Suprapubic skin (tissue), 4 donors: ENCODE measurements at regions not wholly inside any gene's neighbourhood (a gene's known extent, or its start where the extent isn't known, plus 50 kb on each side); places are given as distances from the start of the nearest gene placed in this dataset.

ENCODE experiments used
- DNase-seq, 2 donors: peaks; one replicate each; pipeline ENCODE4 v3.0.0-alpha.2; 2019; ENCODE audit warnings: low spot score in 2 of 2
- H3K27ac ChIP-seq: fragments of 200-600 bp; sonication (generic); one replicate; pipeline ENCODE4 v1.5.1; 2019
- H3K27me3 ChIP-seq: fragments of 200-600 bp; sonication (generic); one replicate; pipeline ENCODE4 v1.5.1; 2019
- H3K36me3 ChIP-seq: fragments of 200-600 bp; sonication (generic); one replicate; pipeline ENCODE4 v1.5.1; 2019
- H3K4me1 ChIP-seq: fragments of 200-600 bp; sonication (generic); one replicate; pipeline ENCODE4 v1.5.1; 2019
- H3K4me3 ChIP-seq: fragments of 200-600 bp; sonication (generic); one replicate; pipeline ENCODE4 v1.5.1; 2019; ENCODE audit warnings: mild to moderate bottlenecking
- H3K9me3 ChIP-seq: fragments of 200-600 bp; sonication (generic); one replicate; pipeline ENCODE4 v1.5.1; 2019
- EP300 ChIP-seq: sonication (generic); formaldehyde crosslinking; IDR thresholded peaks from one replicate; pipeline ENCODE4 v1.6.1; 2017; ENCODE audit warnings: antibody characterized with exemption
- POLR2A ChIP-seq, 2 donors: fragments of 450-650 bp; IDR thresholded peaks; one replicate each; pipeline ENCODE4 v1.6.1; 2017; ENCODE audit warnings: antibody characterized with exemption in 2 of 2, mild to moderate bottlenecking in 2 of 2, moderate library complexity in 2 of 2
- POLR2AphosphoS5 ChIP-seq, 3 donors: sonication (generic); formaldehyde crosslinking; IDR thresholded peaks; one replicate each; pipeline ENCODE4 v1.6.1; 2017; ENCODE audit warnings: antibody characterized with exemption in 3 of 3
- WGBS: methylation state at CpG from one replicate; pipeline ENCODE4 v1.1.5; 2018; 5-methylcytosine and 5-hydroxymethylcytosine counted together
- TF ChIP-seq, protein P1 (sequence below), 2 donors: fragments of 200-600 bp in 1 of 2; fragments of 450-650 bp in 1 of 2; sonication (generic) in 1 of 2; IDR thresholded peaks; one replicate each; pipeline ENCODE4 v1.5.1; 2016 to 2019; ENCODE audit warnings: antibody characterized with exemption in 2 of 2, mild to moderate bottlenecking in 1 of 2, moderate library complexity in 1 of 2

DNA sequence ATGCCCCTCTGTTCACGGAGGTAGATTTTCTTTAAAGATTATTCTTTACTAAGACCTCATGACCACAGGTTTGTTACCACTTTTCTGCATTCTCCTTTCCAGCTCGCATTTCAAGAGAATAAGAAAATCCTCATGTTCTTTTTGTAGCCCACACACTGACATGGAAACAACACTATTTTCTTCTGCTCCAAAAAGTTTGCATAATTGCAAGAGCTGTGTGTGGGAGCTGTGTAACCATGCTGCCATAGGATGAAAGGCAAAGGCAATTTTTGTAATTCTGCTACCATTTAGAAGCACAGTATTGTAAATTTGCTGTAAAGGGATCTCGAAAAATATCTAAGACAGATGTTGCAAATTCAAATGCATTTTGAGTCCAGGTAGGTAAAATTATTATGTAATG lies 302.4 kb upstream of the EMCN start:
- Histone ChIP-seq H3K9me3 (no peaks in the 10 kb centered on the region), H3K4me3 (no peak overlapping the region), H3K27ac (no peak overlapping the region), H3K27me3 (no peaks in the 10 kb centered on the region), H3K36me3 (no peaks in the 10 kb centered on the region), H3K4me1 (no peaks in the 10 kb centered on the region)
- DNase-seq = no peak
- 91% methylated on average over 3 of the region's 3 CpGs for WGBS
- no peak for TF ChIP-seq POLR2A (IDR thresholded peaks at IDR 0.05)
- TF ChIP-seq EP300 = no peak
- TF ChIP-seq, protein P1, sequence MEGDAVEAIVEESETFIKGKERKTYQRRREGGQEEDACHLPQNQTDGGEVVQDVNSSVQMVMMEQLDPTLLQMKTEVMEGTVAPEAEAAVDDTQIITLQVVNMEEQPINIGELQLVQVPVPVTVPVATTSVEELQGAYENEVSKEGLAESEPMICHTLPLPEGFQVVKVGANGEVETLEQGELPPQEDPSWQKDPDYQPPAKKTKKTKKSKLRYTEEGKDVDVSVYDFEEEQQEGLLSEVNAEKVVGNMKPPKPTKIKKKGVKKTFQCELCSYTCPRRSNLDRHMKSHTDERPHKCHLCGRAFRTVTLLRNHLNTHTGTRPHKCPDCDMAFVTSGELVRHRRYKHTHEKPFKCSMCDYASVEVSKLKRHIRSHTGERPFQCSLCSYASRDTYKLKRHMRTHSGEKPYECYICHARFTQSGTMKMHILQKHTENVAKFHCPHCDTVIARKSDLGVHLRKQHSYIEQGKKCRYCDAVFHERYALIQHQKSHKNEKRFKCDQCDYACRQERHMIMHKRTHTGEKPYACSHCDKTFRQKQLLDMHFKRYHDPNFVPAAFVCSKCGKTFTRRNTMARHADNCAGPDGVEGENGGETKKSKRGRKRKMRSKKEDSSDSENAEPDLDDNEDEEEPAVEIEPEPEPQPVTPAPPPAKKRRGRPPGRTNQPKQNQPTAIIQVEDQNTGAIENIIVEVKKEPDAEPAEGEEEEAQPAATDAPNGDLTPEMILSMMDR (IDR thresholded peaks at IDR 0.05) = no peak
- no peak for TF ChIP-seq POLR2AphosphoS5 (IDR thresholded peaks at IDR 0.05)

DNA sequence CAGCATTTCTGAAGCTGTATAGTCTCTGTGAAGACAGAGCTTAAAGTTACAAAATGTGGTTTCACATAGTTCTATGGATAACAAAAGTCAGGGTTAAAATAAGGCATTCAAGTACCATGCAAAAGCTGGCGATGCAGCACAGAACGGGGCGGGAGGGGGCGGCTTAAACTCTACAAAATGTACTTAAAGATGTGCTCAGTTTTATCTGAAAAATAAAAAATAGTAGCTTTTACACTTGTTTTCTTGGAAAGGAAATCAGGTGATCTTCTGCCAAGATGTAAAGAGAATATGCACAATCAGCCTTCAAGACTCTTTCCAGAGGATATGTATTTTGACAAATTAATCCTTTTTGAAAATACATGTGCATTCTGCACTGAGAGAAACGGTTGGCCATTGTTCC lies 301.7 kb upstream of the EMCN start:
- Histone ChIP-seq H3K36me3 (no peaks in the 10 kb centered on the region), H3K4me3 (no peak overlapping the region), H3K27me3 (no peaks in the 10 kb centered on the region), H3K27ac (no peak overlapping the region), H3K4me1 (no peaks in the 10 kb centered on the region), H3K9me3 (no peaks in the 10 kb centered on the region)
- 78% methylated on average over 5 of the region's 5 CpGs for WGBS
- TF ChIP-seq EP300 = no peak
- no peak for TF ChIP-seq POLR2A (IDR thresholded peaks at IDR 0.05)
- TF ChIP-seq POLR2AphosphoS5 (IDR thresholded peaks at IDR 0.05) = no peak
- TF ChIP-seq, protein P1 (IDR thresholded peaks at IDR 0.05) = no peak
- DNase-seq = no peak

DNA sequence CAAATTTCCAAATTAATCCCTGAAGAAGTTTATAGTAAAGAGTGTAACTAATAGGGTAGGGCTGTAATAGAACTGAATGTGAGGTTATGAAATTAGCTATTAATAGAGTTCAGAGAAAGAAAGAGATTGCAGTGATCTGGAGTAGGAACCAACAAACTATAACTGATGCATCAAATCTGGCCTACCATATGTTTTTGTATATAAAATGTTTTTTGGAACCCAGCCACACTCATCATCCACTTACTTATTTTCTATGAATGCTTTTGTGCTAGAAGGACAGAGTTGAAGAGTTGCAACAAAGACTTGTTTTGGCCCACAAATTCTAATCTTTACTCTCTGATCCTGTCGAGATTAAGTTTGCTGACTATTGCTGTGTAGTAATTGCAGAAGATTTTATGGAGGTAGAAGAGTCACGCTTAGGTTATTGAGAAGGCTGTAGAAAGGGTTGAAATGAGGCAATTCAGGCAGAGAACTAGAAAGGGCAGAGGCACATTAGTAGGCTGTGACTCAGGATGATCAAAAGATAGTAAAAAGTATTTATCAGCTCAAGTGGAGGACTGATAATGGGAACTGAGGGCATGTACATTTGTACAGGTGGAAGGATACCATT lies 298.7 kb upstream of the EMCN start:
- TF ChIP-seq, protein P1 (IDR thresholded peaks at IDR 0.05) = no peak
- TF ChIP-seq POLR2A (IDR thresholded peaks at IDR 0.05) (no peak), POLR2AphosphoS5 (IDR thresholded peaks at IDR 0.05) (no peak), EP300 (no peak)
- DNase-seq = no peak
- 62% methylated on average over 2 of the region's 2 CpGs for WGBS

DNA sequence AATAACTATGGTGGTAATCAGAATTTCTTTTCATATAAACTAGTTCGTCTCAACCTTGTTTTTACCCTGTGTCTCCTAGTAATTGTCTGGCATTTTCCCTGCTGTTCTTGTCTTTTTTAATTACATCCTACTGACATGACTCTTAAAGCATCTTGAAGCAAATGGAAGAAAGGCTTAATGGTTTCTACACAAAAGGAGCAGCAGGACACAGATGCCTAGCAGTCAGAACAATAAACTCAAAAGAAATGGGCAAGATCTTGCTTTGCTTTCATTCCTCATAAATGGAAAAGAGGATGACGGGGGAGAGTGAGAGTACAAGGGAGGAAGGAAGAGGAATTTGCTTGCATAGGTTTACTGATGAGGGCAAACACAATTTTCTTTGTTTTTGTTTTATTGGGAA lies 293.2 kb upstream of the EMCN start:
- DNase-seq = no peak
- no peaks in the 10 kb centered on the region for H3K27me3 ChIP-seq
- H3K36me3 ChIP-seq = no peaks in the 10 kb centered on the region
- H3K27ac ChIP-seq = no peak overlapping the region
- no peak overlapping the region for H3K4me3 ChIP-seq
- H3K9me3 ChIP-seq = no peaks in the 10 kb centered on the region
- WGBS = 68% methylated on average over 2 of the region's 2 CpGs
- no peaks in the 10 kb centered on the region for H3K4me1 ChIP-seq
- TF ChIP-seq, protein P1 (IDR thresholded peaks at IDR 0.05) = no peak
- TF ChIP-seq POLR2AphosphoS5 (IDR thresholded peaks at IDR 0.05) (no peak), EP300 (no peak), POLR2A (IDR thresholded peaks at IDR 0.05) (no peak)

More for the DNA sequence above, 298.7 kb upstream of the EMCN start:
- Histone ChIP-seq H3K27me3 (no peaks in the 10 kb centered on the region), H3K36me3 (no peaks in the 10 kb centered on the region), H3K4me1 (no peaks in the 10 kb centered on the region), H3K27ac (no peak overlapping the region), H3K4me3 (no peak overlapping the region), H3K9me3 (no peaks in the 10 kb centered on the region)

DNA sequence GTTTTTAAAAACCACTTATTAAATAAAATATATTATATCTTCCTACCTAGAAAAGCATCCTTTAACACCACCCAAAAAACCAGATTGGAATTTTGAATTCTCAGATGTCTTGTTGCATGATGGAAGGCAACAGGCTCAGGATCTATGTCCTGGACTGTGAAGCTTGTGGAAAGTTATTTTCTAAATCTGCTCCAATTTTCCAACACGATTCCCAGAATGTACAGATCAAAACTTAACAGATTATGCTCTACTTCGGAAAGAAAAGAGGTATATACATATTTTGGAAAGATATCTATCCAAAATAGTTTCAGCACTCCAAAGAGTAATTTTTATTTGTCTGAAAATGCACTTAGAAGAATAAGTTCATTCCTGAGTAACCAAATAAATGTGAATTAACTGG lies 291.7 kb upstream of the EMCN start:
- 83% methylated on average over 2 of the region's 2 CpGs for WGBS

More for the DNA sequence above, 291.7 kb upstream of the EMCN start:
- no peak overlapping the region for H3K4me3 ChIP-seq
- DNase-seq = no peak
- TF ChIP-seq EP300 (no peak), POLR2AphosphoS5 (IDR thresholded peaks at IDR 0.05) (no peak), POLR2A (IDR thresholded peaks at IDR 0.05) (no peak)
- TF ChIP-seq, protein P1 (IDR thresholded peaks at IDR 0.05) = no peak
- no peaks in the 10 kb centered on the region for H3K4me1 ChIP-seq
- no peaks in the 10 kb centered on the region for H3K27me3 ChIP-seq
- no peak overlapping the region for H3K27ac ChIP-seq
- no peaks in the 10 kb centered on the region for H3K36me3 ChIP-seq
- H3K9me3 ChIP-seq = no peaks in the 10 kb centered on the region
